Superior temporal gyrus (tissue), 1 donor: ENCODE measurements at regions not wholly inside any gene's neighbourhood (a gene's known extent, or its start where the extent isn't known, plus 50 kb on each side); places are given as distances from the start of the nearest gene placed in this dataset.
"Not testable (repeated sequence)": the region's sequence is repeated elsewhere in the genome, so short reads cannot be mapped to it uniquely, and the experiment has no call there.

Experiments
- DNase-seq: peaks from one replicate; pipeline ENCODE4 v3.0.0-alpha.2; 2016; ENCODE audit errors: extremely low spot score

GRCh38 chr3:195635262-195635873 is 51.6 kb upstream of the APOD start:
- DNase-seq = not testable (repeated sequence)

- not testable (repeated sequence) for DNase-seq
These were observed 50.9 kb upstream of the APOD start for GRCh38 chr3:195634426-195635261.
